Endothelial cell of umbilical vein (primary cell): ENCODE measurements at regions not wholly inside any gene's neighbourhood (a gene's known extent, or its start where the extent isn't known, plus 50 kb on each side); places are given as distances from the start of the nearest gene placed in this dataset.

Experiments used
- BruUV-seq: library from RNA; stranded (reverse); fragments of 400-500 nt; replicated peaks from 2 replicates; lab custom pipeline; 2021; lab: Mats Ljungman, UMichigan
- CTCF ChIA-PET: fragments of 300-600, 350-600 bp; sonication (Branson Sonifier 250); formaldehyde crosslinking; loops from one replicate; lab custom pipeline; 2021; ENCODE audit warnings: antibody characterized with exemption, inconsistent platforms; lab: Charles Lee
- POLR2A ChIA-PET: fragments of 300-600, 350-600 bp; sonication (Branson Sonifier 250); formaldehyde crosslinking; loops from one replicate; lab custom pipeline; 2021; ENCODE audit warnings: antibody characterized with exemption, inconsistent platforms; lab: Charles Lee
- DNase-seq: peaks from one replicate; pipeline ENCODE4 v3.0.0-alpha.2; 2011; ENCODE audit warnings: low read depth, low spot score
- FAIRE-seq: peaks from 2 replicates; lab custom pipeline; 2011; peaks lifted over from hg19 to GRCh38; lab: Jason Lieb, UNC
- H2AFZ ChIP-seq: 2 replicates; pipeline ENCODE4 v1.6.0; 2012; ENCODE audit warnings: low read depth, low read length, control low read depth, inconsistent platforms
- H3K27ac ChIP-seq: 2 replicates; pipeline ENCODE4 v1.5.1; 2011; ENCODE audit warnings: low read depth, mild to moderate bottlenecking, control low read depth, low read length, moderate library complexity; ENCODE audit not compliant: insufficient read depth
- H3K27me3 ChIP-seq, 2 experiments: 2 replicates each; pipeline versions ENCODE4 v1.6.0 to v1.6.1; 2011; ENCODE audit warnings: low read length in 2 of 2, mixed read lengths in 1 of 2; ENCODE audit not compliant: control insufficient read depth in 2 of 2, insufficient read depth in 2 of 2
- H3K36me3 ChIP-seq, 2 experiments: 2 replicates in 1 of 2; 3 replicates in 1 of 2; pipeline ENCODE4 v1.5.1; 2011; ENCODE audit warnings: low read length in 2 of 2, mild to moderate bottlenecking in 1 of 2, moderate library complexity in 1 of 2; ENCODE audit not compliant: control insufficient read depth in 2 of 2, insufficient read depth in 2 of 2; ENCODE audit errors: extremely low read depth in 1 of 2
- H3K4me1 ChIP-seq: 3 replicates; pipeline ENCODE4 v1.5.1; 2011; ENCODE audit warnings: mild to moderate bottlenecking, low read length; ENCODE audit not compliant: control insufficient read depth, insufficient read depth; ENCODE audit errors: extremely low read depth
- H3K4me2 ChIP-seq: 2 replicates; pipeline ENCODE4 v1.6.1; 2011; ENCODE audit warnings: low read length, control low read depth, mixed read lengths; ENCODE audit not compliant: insufficient read depth
- H3K4me3 ChIP-seq, 3 experiments: fragments of 200-600 bp in 1 of 3; sonication (generic), shearing (Covaris generic) in 1 of 3; replicated peaks in 1 of 3; 2 replicates each; pipeline ENCODE4 v1.5.1; 2011 to 2016; ENCODE audit warnings: control low read depth in 3 of 3, low read length in 3 of 3, mild to moderate bottlenecking in 2 of 3, inconsistent platforms in 1 of 3, low read depth in 1 of 3, moderate library complexity in 1 of 3; ENCODE audit not compliant: insufficient read depth in 1 of 3
- H3K79me2 ChIP-seq: 2 replicates; pipeline ENCODE4 v1.6.0; 2012; ENCODE audit warnings: low read length, inconsistent platforms; ENCODE audit not compliant: control insufficient read depth, insufficient read depth
- H3K9ac ChIP-seq: replicated peaks from 2 replicates; pipeline ENCODE3; 2011; ENCODE audit warnings: low read length, control low read depth; ENCODE audit not compliant: insufficient read depth; ENCODE audit errors: extremely low read depth
- H3K9me1 ChIP-seq: replicated peaks from 3 replicates; pipeline ENCODE4 v1.6.0; 2011; ENCODE audit warnings: mild to moderate bottlenecking, low read length; ENCODE audit not compliant: control insufficient read depth, insufficient read depth; ENCODE audit errors: extremely low read depth
- H3K9me3 ChIP-seq: replicated peaks from 2 replicates; pipeline ENCODE4 v1.5.1; 2012; ENCODE audit warnings: low read length, inconsistent platforms; ENCODE audit not compliant: control insufficient read depth, insufficient read depth
- H4K20me1 ChIP-seq: replicated peaks from 2 replicates; pipeline ENCODE3; 2011; ENCODE audit warnings: mild to moderate bottlenecking, low read length; ENCODE audit not compliant: control insufficient read depth, insufficient read depth; ENCODE audit errors: extremely low read depth
- CTCF ChIP-seq, 2 donors: IDR thresholded peaks; 1 replicate in 1 of 2; 2 replicates in 1 of 2; pipeline ENCODE4 v1.5.1; 2011; ENCODE audit warnings: low read length in 2 of 2, mild to moderate bottlenecking in 2 of 2, moderate library complexity in 2 of 2, control low read depth in 1 of 2, inconsistent platforms in 1 of 2, low read depth in 1 of 2; ENCODE audit not compliant: insufficient read depth in 1 of 2; ENCODE audit errors: extremely low read depth in 1 of 2
- EZH2 ChIP-seq: IDR thresholded peaks from 2 replicates; pipeline ENCODE4 v1.6.1; 2012; ENCODE audit warnings: borderline replicate concordance, low read depth, mild to moderate bottlenecking, moderate library complexity, low read length, inconsistent platforms; ENCODE audit not compliant: severe bottlenecking
- FOS ChIP-seq: IDR thresholded peaks from 2 replicates; pipeline ENCODE4 v1.6.1; 2011; ENCODE audit warnings: mild to moderate bottlenecking, low read length, moderate library complexity, borderline replicate concordance; ENCODE audit not compliant: insufficient read depth
- GATA2 ChIP-seq: IDR thresholded peaks from 2 replicates; pipeline ENCODE4 v1.7.0; 2011; ENCODE audit warnings: low read depth, mild to moderate bottlenecking, moderate library complexity, mixed read lengths, low read length; ENCODE audit not compliant: insufficient read length, insufficient read depth
- JUN ChIP-seq: IDR thresholded peaks from 2 replicates; pipeline ENCODE4 v1.6.1; 2011; ENCODE audit warnings: borderline replicate concordance, low read depth; ENCODE audit not compliant: insufficient read length, insufficient read depth
- MAX ChIP-seq: IDR thresholded peaks from 2 replicates; pipeline ENCODE4 v1.6.1; 2011; ENCODE audit not compliant: insufficient read depth, insufficient read length
- MYC ChIP-seq: IDR thresholded peaks from one replicate; pipeline ENCODE4 v1.6.1; 2011; ENCODE audit warnings: mild to moderate bottlenecking, low read depth, low read length
- POLR2A ChIP-seq: IDR thresholded peaks from 2 replicates; pipeline ENCODE4 v1.6.1; 2012; ENCODE audit warnings: low read depth, mild to moderate bottlenecking, control low read depth, low read length
- POLR2AphosphoS5 ChIP-seq: IDR thresholded peaks from 2 replicates; pipeline ENCODE4 v1.6.1; 2012; ENCODE audit warnings: low read depth, mild to moderate bottlenecking, control low read depth, low read length, moderate library complexity; ENCODE audit not compliant: insufficient read depth
- dilution Hi-C: fragments of 300-500 bp; cut with MboI; formaldehyde crosslinking; loops from one replicate; pipeline ENCODE4 v1.15.0; 2019; ENCODE audit warnings: low sequenced_read_pairs; ENCODE audit not compliant: extremely low pct_ligation_motif_present
- intact Hi-C: fragments of 100-400 bp; cut with micrococcal nuclease; formaldehyde crosslinking; loops from one replicate; pipeline ENCODE4 v1.10.0; 2022

- Histone ChIP-seq H3K9me1 (no peaks in the 10 kb centered on the region), H4K20me1 (no peaks in the 10 kb centered on the region), H3K79me2 (no peaks in the 10 kb centered on the region), H3K27ac (no peak overlapping the region), H2AFZ (no peak overlapping the region), H3K4me2 (no peak overlapping the region), H3K36me3 (no peaks in the 10 kb centered on the region), H3K9ac (no peak overlapping the region), H3K4me1 (no peaks in the 10 kb centered on the region), H3K9me3 (no peaks in the 10 kb centered on the region), H3K27me3 (no peaks in the 10 kb centered on the region), H3K4me3 (no peak overlapping the region)
- ChIA-PET CTCF (no interaction called here), POLR2A (no interaction called here)
- dilution Hi-C loops = no loop called here
- no TSS peak for BruUV-seq
- FAIRE-seq (no peak), DNase-seq (no peak)
- no peak for TF ChIP-seq MAX
- intact Hi-C loops = no loop called here
Observed at GRCh38 chr5:35341189-35341588, 110.9 kb upstream of the PRLR start.

GRCh38 chr5:35339616-35340100, 109.4 kb upstream of the PRLR start:
- FAIRE-seq = no peak
- TF ChIP-seq JUN (no peak), POLR2AphosphoS5 (no peak), POLR2A (no peak), FOS (no peak), MAX (no peak), GATA2 (no peak), CTCF (IDR thresholded peaks at IDR 0.05; ENCODE audit: extremely low read depth in 1 of 2, insufficient read depth in 1 of 2, low read depth in 1 of 2, low read length in 2 of 2) (no peak), EZH2 (no peak), MYC (no peak)
- no peaks in the 10 kb centered on the region for H3K27me3 ChIP-seq
- no peaks in the 10 kb centered on the region for H3K9me3 ChIP-seq
- H3K9me1 ChIP-seq = no peaks in the 10 kb centered on the region
- dilution Hi-C loops = no loop called here
- no TSS peak for BruUV-seq
- H3K79me2 ChIP-seq = no peaks in the 10 kb centered on the region
- ChIA-PET POLR2A (no interaction called here), CTCF (no interaction called here)
- no peak overlapping the region for H3K27ac ChIP-seq
- no peaks in the 10 kb centered on the region for H3K36me3 ChIP-seq
- intact Hi-C loops = no loop called here
- DNase-seq = no peak
- no peak overlapping the region for H3K4me3 ChIP-seq
- no peak overlapping the region for H2AFZ ChIP-seq
- H3K4me2 ChIP-seq = no peak overlapping the region
- H4K20me1 ChIP-seq = no peaks in the 10 kb centered on the region
- H3K9ac ChIP-seq = no peak overlapping the region
- no peaks in the 10 kb centered on the region for H3K4me1 ChIP-seq
